Liver (tissue), 3 donors: ENCODE measurements at regions not wholly inside any gene's neighbourhood (a gene's known extent, or its start where the extent isn't known, plus 50 kb on each side); places are given as distances from the start of the nearest gene placed in this dataset.

ENCODE experiments used
- ATF3 ChIP-seq: IDR thresholded peaks from 2 replicates; pipeline ENCODE4 v1.6.1; 2016; ENCODE audit warnings: antibody characterized with exemption
- CTCF ChIP-seq: fragments of 150-350 bp; IDR thresholded peaks from 2 replicates; pipeline ENCODE4 v1.5.1; 2017; ENCODE audit warnings: improper control_type of control experiment, low read depth, low read length; ENCODE audit not compliant: missing input control
- EGR1 ChIP-seq, 2 donors: IDR thresholded peaks; 2 replicates each; pipeline ENCODE4 v1.6.1; 2016 to 2018; ENCODE audit warnings: antibody characterized with exemption in 2 of 2, low read depth in 2 of 2
- FOXA1 ChIP-seq: IDR thresholded peaks from 2 replicates; pipeline ENCODE4 v1.6.1; 2016; ENCODE audit warnings: antibody characterized with exemption
- GABPA ChIP-seq, 2 donors: IDR thresholded peaks in 1 of 2; conservative IDR thresholded peaks in 1 of 2; 2 replicates each; pipeline ENCODE4 v1.6.1; 2016; ENCODE audit warnings: antibody characterized with exemption in 2 of 2, mild to moderate bottlenecking in 1 of 2, moderate library complexity in 1 of 2
- HNF4G ChIP-seq: IDR thresholded peaks from 2 replicates; pipeline ENCODE4 v1.6.1; 2016; ENCODE audit warnings: antibody characterized with exemption
- MAX ChIP-seq: IDR thresholded peaks from 2 replicates; pipeline ENCODE4 v1.6.1; 2016; ENCODE audit warnings: antibody characterized with exemption
- RAD21 ChIP-seq, 2 donors: IDR thresholded peaks; 2 replicates each; pipeline ENCODE4 v1.6.1; 2016; ENCODE audit warnings: antibody characterized with exemption in 2 of 2, mild to moderate bottlenecking in 2 of 2
- REST ChIP-seq: IDR thresholded peaks from 2 replicates; pipeline ENCODE4 v1.6.1; 2016; ENCODE audit warnings: antibody characterized with exemption, mild to moderate bottlenecking
- RXRA ChIP-seq, 2 donors: IDR thresholded peaks; 2 replicates each; pipeline ENCODE4 v1.6.1; 2017 to 2018; ENCODE audit warnings: antibody characterized with exemption in 2 of 2, mild to moderate bottlenecking in 1 of 2
- SP1 ChIP-seq: IDR thresholded peaks from 2 replicates; pipeline ENCODE4 v1.6.1; 2018; ENCODE audit warnings: antibody characterized with exemption, mild to moderate bottlenecking
- YY1 ChIP-seq: IDR thresholded peaks from 2 replicates; pipeline ENCODE4 v1.6.1; 2016; ENCODE audit warnings: antibody characterized with exemption, mild to moderate bottlenecking
- donor health status: healthy.
- donor health status: healthy.

GRCh38 chr13:107099661-107100060, 531.7 kb upstream of the ARGLU1 start:
- no peak for TF ChIP-seq CTCF
- no peak for TF ChIP-seq REST
- TF ChIP-seq EGR1 (IDR thresholded peaks at IDR 0.05; ENCODE audit: low read depth in 2 of 2), result no peak
- TF ChIP-seq GABPA (IDR thresholded peaks at IDR 0.05 in 1 of 2, conservative IDR thresholded peaks at IDR 0.05 in 1 of 2), result no peak
- no peak for TF ChIP-seq MAX
- TF ChIP-seq ATF3, result no peak
- no peak for TF ChIP-seq FOXA1
- no peak for TF ChIP-seq YY1
- TF ChIP-seq SP1, result no peak
- TF ChIP-seq HNF4G, result no peak
- TF ChIP-seq RXRA (IDR thresholded peaks at IDR 0.05), result no peak
- no peak for TF ChIP-seq RAD21 (IDR thresholded peaks at IDR 0.05)
